BE2C (cell line): ENCODE measurements at regions not wholly inside any gene's neighbourhood (a gene's known extent, or its start where the extent isn't known, plus 50 kb on each side); places are given as distances from the start of the nearest gene placed in this dataset.
"Not testable (repeated sequence)": the region's sequence is repeated elsewhere in the genome, so short reads cannot be mapped to it uniquely, and the experiment has no call there.

Experiments used
- DNase-seq: peaks from one replicate; pipeline ENCODE4 v3.0.0-alpha.2; 2020
- H3K27me3 ChIP-seq: fragments of 250-450 bp; sonication (Bioruptor Pico); 2 replicates; pipeline ENCODE4 v1.5.1; 2020; ENCODE audit warnings: mild to moderate bottlenecking
- H3K36me3 ChIP-seq: fragments of 250-450 bp; sonication (Bioruptor Pico); 2 replicates; pipeline ENCODE4 v1.5.1; 2020; ENCODE audit warnings: mild to moderate bottlenecking
- H3K4me1 ChIP-seq: fragments of 250-450 bp; sonication (Bioruptor Pico); 2 replicates; pipeline ENCODE4 v1.5.1; 2020
- H3K4me3 ChIP-seq: 2 replicates; pipeline ENCODE4 v1.5.1; 2011; ENCODE audit warnings: low read depth, low read length
- H3K9me3 ChIP-seq: fragments of 250-450 bp; sonication (Bioruptor Pico); 2 replicates; pipeline ENCODE4 v1.5.1; 2020
- CTCF ChIP-seq: IDR thresholded peaks from 2 replicates; pipeline ENCODE4 v1.5.1; 2012; ENCODE audit warnings: mild to moderate bottlenecking, low read depth, low read length

DNA sequence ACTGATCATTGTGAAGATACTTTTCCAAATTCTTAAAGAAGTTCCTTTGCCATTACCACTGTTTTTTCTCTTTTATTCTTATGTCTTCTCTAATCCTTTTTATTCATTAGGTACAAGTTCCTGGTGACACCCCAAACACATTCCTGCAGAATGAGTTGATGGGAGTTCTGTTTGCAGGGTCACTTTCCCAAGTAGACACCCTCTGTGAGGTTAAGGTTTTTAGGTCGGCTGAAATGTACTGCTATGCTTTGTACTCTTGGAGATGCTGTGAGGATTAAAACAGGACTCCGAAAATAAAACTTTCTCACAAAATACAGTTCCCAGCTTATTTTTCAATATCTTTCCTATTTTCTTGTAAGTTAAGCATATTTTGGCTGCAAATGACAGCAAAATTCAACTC is 143.3 kb upstream of the TLE4 start:
- H3K4me3 ChIP-seq = no peak overlapping the region
- no peaks in the 10 kb centered on the region for H3K9me3 ChIP-seq
- H3K36me3 ChIP-seq = no peaks in the 10 kb centered on the region
- no peaks in the 10 kb centered on the region for H3K27me3 ChIP-seq
- DNase-seq = no peak
- no peaks in the 10 kb centered on the region for H3K4me1 ChIP-seq
- no peak for TF ChIP-seq CTCF

- Histone ChIP-seq H3K4me3 (no peak overlapping the region), H3K9me3 (no peaks in the 10 kb centered on the region), H3K27me3 (no peaks in the 10 kb centered on the region), H3K4me1 (no peaks in the 10 kb centered on the region), H3K36me3 (no peaks in the 10 kb centered on the region)
- no peak for DNase-seq
- no peak for TF ChIP-seq CTCF
These were observed 141.1 kb upstream of the TLE4 start for GRCh38 chr9:79430619-79431018.

- H3K4me3 ChIP-seq = no peak overlapping the region
- no peaks in the 10 kb centered on the region for H3K4me1 ChIP-seq
- H3K9me3 ChIP-seq = no peaks in the 10 kb centered on the region
- DNase-seq = no peak
- TF ChIP-seq CTCF = peak; percentile 32
- H3K27me3 ChIP-seq = no peaks in the 10 kb centered on the region
- no peaks in the 10 kb centered on the region for H3K36me3 ChIP-seq
These were observed 140.6 kb upstream of the TLE4 start for GRCh38 chr9:79431019-79431679.

- DNase-seq = no peak
- H3K9me3 ChIP-seq = no peaks in the 10 kb centered on the region
- H3K4me1 ChIP-seq = no peaks in the 10 kb centered on the region
- no peaks in the 10 kb centered on the region for H3K36me3 ChIP-seq
- no peak overlapping the region for H3K4me3 ChIP-seq
- TF ChIP-seq CTCF = peak; percentile 23
- H3K27me3 ChIP-seq = no peaks in the 10 kb centered on the region
These were observed 139.3 kb upstream of the TLE4 start for GRCh38 chr9:79432485-79432884.

GRCh38 chr9:79433703-79434102 is 138.1 kb upstream of the TLE4 start:
- no peak overlapping the region for H3K4me3 ChIP-seq

DNA sequence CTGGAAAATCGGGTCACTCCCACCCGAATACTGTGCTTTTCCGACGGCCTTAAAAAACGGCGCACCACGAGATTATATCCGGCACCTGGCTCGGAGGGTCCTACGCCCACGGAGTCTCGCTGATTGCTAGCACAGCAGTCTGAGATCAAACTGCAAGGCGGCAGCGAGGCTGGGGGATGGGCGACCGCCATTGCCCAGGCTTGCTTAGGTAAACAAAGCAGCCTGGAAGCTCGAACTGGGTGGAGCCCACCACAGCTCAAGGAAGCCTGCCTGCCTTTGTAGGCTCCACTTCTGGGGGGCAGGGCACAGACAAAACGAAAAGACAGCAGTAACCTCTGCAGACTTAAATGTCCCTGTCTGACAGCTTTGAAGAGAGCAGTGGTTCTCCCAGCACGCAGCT is 132.5 kb upstream of the TLE4 start:
- not testable (repeated sequence) for H3K4me3 ChIP-seq, DNase-seq, H3K9me3 ChIP-seq, H3K27me3 ChIP-seq, H3K36me3 ChIP-seq, H3K4me1 ChIP-seq

More at GRCh38 chr9:79433703-79434102, 138.1 kb upstream of the TLE4 start:
- Histone ChIP-seq H3K9me3 (no peaks in the 10 kb centered on the region), H3K36me3 (no peaks in the 10 kb centered on the region), H3K4me1 (no peaks in the 10 kb centered on the region), H3K27me3 (no peaks in the 10 kb centered on the region)
- no peak for TF ChIP-seq CTCF
- DNase-seq = no peak
